Urothelium cell line (cell line): ENCODE measurements at regions not wholly inside any gene's neighbourhood (a gene's known extent, or its start where the extent isn't known, plus 50 kb on each side); places are given as distances from the start of the nearest gene placed in this dataset.

ENCODE experiments used
- DNase-seq: peaks from one replicate; pipeline ENCODE4 v3.0.0; 2011; ENCODE audit warnings: low spot score, mixed read lengths
- FAIRE-seq: peaks from 2 replicates; lab custom pipeline; 2011; peaks lifted over from hg19 to GRCh38; lab: Jason Lieb, UNC

DNA sequence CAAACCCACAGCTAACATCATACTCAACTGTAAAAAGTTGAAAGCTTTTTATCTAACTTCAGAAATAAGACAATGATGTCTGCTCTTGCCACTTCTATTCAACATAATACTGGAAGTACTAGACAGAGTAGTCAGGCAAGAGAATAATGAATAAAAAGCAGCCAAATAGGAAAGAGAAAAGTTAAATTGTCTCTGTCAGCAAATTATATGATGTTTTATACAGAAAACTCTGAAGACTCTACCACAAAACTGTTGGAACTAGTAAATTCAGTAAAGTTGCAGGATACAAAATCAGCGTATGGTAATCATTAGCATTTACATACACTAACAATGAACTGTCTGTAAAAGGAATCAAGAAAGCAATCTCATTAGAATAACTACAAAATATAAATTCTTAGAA is 752.9 kb upstream of the CT83 start:
- FAIRE-seq (no peak), DNase-seq (no peak)

DNA sequence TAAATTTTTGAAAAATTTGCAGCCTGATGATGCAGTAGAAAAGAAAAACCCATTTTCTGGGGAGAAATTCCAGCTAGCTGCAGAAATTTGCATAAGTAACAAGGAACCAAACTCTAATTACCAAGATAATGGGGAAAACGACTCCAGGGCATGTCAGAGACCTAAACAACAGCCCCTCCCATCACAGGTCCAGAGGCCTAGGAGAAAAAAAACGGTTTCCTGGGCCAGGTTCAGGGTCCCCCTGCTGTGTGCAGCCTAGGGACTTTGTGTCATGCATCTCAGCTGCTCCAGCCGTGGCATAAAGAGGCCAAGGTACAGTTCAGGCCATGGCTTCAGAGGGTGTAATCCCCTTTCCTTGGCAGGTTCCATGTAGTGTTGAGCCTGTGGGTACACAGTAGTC is 733.7 kb upstream of the CT83 start:
- DNase-seq (no peak), FAIRE-seq (no peak)

DNA sequence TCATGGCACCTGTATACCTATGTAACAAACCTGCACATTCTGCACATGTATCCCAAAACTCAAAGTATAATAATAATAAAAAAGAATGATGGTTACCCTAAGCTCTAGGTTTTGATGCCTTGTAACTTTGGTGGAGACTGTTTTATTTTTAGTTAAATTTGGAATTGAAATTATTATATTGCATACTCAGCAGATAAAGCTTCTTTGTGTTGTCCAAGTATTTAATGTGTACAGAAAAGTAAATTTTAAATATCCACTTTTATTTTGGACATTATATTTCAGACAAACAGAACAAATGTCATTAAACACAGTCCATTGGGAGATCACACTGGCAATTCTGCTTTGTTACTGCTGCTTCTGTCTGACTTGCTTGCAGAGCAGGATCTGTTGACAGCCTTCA is 684.5 kb upstream of the CT83 start:
- DNase-seq (no peak), FAIRE-seq (no peak)

DNA sequence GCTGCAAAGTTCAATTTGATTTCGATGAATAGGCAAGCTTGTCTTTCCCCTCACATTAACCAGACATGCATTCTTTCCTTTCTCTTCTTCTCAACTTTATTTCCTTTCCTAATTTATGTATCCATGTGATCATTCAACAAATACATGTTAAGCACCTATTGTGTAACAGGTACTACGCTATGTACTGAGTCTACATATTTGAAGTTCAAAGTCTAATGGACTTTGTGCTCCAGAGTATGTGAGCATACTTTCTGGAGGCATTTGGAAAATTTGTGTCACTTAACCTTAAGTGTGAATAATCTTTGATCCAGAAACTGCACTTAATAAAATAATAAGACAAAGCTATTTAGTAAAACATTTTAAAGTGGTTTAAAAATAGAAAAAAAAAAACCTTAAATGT is 675.3 kb upstream of the CT83 start:
- DNase-seq (no peak), FAIRE-seq (no peak)

DNA sequence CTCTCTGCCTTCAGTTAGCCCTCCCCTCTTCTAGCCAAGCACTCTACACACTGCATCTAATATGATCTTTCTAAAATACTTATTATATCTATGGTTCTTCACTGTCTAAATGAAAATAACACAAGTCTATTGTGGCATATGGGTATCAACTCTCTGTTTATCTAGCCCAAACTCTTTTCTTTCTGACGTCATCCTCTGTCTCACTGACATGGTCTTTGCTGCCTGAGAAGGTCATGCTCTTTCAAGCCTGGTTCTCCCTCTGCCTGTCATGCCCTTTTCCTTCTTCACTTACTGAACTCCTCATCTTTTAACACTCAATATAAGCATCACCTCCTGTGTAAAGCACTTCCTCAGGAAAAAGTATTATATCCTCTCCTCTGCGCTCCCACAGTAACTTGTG is 672.2 kb upstream of the CT83 start:
- FAIRE-seq (no peak), DNase-seq (no peak)

DNA sequence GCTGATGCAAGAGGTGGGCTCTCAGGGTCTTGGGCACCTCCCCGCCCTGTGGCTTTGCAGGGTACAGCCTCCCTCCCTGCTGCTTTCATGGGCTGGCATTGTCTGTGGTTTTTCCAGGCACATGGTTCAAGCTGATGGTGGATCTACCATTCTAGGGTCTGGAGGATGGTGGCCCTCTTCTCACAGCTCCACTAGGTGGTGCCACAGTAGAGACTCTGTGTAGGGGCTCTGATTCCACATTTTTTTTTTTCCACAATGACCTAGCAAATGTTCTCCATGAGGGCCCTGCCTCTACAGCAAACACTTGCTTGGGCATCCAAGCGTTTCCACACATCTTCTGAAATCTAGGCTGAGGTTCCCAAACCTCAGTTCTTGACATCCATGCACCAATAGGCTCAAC is 657.9 kb upstream of the CT83 start:
- no peak for DNase-seq
- no peak for FAIRE-seq

DNA sequence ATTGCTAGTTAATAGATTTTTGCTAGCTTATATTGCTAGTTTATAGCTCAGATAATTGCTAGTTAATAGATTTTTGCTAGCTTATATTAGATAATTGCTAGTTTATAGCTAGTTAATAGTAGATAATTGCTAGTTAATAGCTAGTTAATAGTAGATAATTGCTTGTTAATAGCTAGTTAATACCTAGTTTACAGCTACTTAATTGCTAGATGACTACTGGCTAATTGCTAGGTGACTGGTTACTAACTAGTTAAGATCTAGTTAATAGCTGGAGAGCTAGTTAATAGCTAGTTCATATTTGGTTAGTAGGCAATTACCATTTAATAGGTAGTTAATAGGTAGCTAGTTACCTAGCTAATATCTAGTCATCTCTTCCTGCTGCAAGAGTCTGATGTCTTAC is 633.8 kb upstream of the CT83 start:
- FAIRE-seq (no peak), DNase-seq (no peak)

DNA sequence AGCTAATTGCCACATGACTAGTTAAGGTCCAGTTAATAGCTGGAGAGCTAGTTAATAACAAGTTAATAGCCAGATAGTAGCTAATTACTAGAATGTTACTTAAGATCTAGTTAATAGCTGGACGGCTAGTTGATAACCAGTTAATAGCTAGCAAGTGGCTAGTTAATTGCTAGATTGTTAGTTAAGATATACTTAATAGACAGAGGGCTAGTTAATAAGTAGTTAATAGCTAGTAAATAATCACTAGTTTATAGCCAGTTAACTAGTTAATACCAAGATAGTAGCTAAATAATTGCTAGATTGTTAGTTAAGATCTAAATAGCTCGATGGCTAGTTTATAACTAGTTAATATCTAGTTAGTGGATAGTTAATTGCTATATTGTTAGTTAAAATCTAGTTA is 632.6 kb upstream of the CT83 start:
- no peak for FAIRE-seq

DNA sequence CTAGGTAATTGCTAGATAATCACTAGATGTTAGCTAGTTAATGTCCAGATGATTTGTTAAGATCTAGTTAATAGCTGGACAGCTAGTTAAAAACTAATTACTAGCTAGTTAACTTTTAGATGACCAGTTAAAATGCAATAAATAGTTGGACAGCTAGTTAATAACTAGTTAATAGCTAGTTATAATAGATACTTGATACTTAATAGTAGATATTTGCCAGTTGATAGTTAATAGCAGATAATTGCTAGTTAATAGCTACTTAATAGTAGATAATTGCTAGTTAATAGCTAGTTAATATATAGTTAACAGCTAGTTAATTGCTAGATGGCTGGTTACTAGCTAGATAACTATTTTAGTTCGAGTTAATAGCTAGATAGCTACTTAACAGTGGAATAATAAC is 631.4 kb upstream of the CT83 start:
- FAIRE-seq: no peak

More for the DNA sequence above, 632.6 kb upstream of the CT83 start:
- DNase-seq: no peak

DNA sequence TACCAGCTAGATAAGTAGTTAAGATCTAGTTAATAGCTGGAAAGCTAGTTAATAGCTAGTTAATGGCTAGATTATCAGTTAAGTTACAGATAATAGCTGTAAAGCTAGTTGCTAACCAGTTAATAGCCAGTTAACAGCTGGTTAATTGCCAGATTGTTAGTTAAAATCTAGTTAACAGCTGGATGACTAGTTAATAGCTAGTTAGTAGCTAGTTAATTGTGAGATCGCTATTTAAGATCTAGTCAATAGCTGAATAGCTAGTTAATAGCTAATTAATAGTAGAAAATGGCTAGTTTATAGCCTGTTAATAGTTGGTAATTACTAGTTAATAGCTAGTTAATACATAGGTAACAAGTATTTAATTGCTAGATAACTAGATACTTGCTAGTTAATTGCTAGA is 630.5 kb upstream of the CT83 start:
- DNase-seq (no peak), FAIRE-seq (no peak)

More for the DNA sequence above, 631.4 kb upstream of the CT83 start:
- no peak for DNase-seq

DNA sequence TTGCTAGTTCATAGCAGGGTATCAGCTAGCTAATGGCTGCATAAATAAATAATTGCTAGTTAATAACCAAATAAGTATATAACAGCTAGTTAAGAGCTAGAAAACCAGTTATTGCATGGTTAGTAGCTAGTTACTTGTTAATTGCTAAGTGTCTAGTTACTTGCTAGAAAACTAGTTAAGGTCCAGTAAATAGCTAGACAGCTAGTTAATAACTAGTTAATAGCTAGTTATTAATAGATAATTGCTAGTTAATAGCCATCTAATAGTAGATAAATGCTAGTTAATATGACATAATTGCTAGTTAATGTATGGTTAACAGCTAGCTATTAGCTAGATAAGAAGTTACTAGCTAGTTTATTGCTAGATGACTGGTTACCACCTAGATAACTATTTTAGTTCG is 629.9 kb upstream of the CT83 start:
- no peak for FAIRE-seq

DNA sequence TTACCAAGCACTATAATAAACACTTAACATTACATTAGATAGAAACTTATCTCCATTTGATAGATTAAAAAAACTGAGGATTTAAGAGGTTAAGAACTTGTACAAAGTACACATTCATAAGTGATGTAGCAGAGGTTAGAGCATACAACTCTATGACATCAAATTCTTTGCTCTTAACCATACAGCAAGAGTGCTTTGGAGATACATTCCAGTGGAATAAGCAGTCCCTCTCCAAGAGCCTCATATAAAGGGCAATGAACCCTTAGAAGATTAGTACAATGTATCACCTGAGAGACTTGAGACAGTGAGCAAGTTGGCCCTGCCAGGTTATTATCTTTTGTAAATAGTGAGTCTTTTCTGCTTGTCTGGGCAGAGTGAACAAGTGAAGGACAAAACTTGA is 600.4 kb upstream of the CT83 start:
- DNase-seq (no peak), FAIRE-seq (no peak)

More for the DNA sequence above, 629.9 kb upstream of the CT83 start:
- DNase-seq: no peak

DNA sequence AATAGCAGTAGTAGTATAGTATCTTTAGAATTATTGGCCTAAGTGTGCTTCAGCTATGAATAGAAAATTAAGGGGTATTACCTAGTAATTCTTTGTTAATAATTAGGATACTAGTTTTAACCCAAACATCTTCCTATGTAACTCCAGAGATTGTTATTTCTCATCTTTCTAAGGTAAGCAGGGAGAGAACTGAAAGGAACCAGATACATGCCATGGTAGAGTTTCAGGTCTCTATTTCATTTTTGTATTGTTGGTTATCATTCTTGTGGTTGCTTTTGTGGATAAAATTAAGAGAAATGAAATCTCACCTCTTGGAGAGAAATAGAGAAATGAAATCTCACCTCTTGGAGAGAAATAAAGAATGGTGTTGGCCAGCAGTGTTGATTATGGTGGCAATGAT is 597.1 kb upstream of the CT83 start:
- no peak for FAIRE-seq

DNA sequence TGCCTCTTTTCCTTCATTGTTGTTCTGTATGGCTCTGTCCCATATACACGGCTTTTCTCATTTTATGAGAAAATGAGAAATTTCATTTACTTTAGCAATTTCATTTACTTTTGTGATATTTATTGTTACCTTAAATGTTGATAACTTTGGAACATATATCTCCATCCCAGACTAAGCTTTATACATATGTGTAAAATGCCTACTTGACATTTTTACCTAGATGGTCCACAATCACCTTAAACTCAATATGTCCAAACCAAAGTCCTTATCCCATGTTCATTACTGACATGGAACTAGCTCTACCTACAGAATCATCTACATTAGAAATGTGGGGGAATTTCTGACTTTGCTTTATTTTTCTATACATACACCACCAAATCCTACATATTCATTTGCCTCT is 590.5 kb upstream of the CT83 start:
- FAIRE-seq: no peak

More for the DNA sequence above, 597.1 kb upstream of the CT83 start:
- DNase-seq: no peak

DNA sequence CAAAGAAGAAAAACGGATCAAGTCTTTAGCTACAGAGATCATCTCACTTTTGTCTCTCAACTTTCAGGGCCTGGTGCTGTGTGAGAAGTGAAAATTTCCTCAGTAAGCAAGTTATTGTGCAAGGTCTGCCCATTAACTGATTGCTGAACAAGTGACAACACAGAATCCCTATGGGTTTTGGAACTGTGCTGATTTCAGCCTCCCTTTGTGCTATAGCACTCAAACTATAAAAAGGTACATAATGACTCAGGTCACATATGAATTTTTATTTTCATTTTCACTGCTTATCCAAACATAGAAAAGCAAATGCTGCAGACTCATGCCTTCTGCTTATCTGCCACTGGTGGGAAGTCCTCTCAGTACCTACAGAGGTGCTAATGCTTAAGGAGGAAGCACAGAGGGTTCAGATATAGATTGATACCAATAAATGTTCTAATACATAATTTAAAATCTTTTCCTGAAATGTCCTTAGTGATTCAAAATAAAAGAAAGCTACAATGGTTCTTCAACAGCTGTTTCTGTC is 576.2 kb upstream of the CT83 start:
- FAIRE-seq (no peak), DNase-seq (no peak)

More for the DNA sequence above, 590.5 kb upstream of the CT83 start:
- DNase-seq: no peak

DNA sequence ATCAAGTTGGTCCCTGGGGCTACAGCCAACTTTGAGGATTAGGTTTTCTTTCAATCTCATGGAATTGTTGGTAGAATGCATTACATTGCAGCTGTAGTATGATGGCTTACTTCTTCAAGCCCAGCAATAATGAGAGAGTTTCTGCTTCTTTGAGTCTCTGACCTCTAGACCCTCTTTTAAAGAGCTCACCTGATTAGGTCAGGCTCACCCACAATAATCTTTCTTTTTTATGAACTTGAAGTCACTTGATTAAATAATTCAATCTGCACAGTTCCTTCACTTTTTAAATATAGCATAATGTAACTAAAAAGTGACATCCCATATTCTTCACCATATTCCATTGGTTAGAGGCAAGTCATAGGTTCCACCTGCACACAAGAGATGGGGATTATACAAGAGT is 547.5 kb upstream of the CT83 start:
- no peak for FAIRE-seq
- no peak for DNase-seq

DNA sequence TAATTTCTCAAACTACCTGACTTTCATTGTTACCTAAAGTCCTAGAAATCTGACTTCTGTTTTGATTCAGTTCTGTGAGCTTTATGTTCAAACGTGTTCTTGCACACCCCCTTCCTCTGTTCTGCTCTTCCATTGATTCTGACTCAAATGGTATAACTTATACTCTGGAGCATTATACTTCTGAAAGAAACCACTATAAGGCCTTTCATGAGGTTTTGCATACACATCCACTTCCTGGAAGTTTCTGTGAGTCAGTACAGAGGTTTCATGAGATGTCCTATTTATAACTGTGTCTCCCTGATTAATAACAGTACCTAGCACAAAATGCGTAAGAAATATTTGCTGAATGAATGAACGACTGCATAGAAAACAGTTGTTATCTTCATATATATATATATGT is 540.2 kb upstream of the CT83 start:
- DNase-seq: no peak
- no peak for FAIRE-seq

DNA sequence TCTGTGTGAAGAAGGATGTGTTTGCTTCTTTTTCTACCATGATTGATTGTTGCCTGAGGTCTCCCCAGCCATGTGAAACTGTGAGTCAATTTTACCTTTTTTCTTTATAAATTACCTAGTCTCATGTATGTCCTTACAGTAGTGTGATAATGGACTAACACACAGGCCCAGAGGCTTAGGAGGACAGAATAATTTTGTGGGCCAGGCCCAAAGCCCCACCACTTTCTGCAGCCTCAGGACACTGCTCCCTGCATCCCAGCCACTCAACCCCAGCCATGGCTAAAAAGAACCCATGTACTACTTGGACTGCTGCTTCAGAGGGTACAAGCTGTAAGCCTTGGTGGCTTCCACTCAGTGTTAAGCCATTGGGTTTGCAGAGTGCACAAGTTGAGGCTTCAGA is 512.7 kb upstream of the CT83 start:
- FAIRE-seq: no peak

DNA sequence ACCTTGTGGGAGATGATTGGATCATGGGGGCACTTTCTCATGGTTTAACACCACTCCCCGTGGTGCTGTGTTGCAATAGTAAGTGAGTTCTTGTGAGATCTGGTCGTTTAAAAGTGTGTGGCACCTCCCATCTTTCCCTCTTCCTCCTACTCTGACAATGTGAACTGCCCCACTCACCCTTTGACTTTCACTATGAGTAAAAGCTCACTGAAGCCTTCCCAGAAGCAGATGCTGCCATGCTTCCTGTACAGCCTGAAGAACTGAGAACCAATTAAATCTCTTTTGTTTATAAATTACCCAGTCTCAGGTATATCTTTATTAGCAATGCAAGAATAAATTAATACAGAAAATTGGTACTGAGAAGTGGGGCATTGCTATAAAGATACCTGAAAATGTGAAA is 509.6 kb upstream of the CT83 start:
- FAIRE-seq: no peak
- no peak for DNase-seq

More for the DNA sequence above, 512.7 kb upstream of the CT83 start:
- no peak for DNase-seq

DNA sequence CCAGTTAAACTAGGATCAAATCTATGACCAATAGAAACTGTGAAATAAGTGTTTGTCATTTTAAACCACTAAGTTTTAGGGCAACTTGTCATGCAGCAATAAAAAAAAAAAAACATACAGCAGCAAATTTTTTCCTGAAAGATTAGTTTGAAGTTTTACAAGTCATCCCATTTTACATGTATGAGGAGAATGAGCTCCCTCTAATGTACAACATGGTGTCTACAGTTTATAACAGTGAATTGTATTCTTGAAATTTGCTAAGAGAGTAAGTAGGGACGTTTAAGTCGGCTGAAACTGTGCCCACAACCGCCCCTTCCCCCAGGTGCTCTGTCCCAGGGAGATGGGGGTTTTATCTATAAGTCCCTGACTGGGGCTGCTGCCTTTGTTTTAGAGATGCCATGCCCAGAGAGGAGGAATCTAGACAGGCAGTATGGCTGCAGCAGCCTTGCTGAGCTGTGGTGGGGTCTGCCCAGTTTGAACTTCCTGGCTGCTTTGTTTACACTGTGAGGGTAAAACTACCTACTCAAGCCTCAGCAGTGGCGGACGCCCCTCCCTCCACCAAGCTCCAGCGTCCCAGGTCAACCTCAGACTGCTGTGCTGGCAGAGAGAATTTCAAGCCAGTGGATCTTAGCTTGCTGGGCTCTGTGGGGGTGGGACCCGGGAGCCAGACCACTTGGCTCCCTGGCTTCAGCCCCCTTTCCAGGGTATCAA is 499.3 kb upstream of the CT83 start:
- FAIRE-seq: no peak
- DNase-seq: no peak

DNA sequence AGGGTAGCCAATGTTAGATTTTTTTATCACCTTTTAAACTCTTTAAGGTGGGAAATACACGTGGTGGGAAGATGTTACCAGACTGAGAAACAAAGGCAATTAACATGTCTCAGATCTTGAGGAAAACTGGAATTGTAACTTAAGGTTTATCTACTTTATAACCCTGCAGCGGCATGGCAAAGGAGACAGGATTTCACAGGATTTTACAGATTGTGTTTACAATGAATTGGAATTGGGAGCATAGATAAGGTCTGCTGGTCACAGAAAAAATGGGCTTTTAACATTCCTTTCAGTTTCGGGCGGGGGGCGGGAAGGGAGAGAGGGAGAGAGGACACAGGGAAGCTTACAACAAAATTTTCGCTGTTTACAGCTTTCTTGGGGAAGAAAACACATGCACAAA is 467.5 kb upstream of the CT83 start:
- DNase-seq: no peak

DNA sequence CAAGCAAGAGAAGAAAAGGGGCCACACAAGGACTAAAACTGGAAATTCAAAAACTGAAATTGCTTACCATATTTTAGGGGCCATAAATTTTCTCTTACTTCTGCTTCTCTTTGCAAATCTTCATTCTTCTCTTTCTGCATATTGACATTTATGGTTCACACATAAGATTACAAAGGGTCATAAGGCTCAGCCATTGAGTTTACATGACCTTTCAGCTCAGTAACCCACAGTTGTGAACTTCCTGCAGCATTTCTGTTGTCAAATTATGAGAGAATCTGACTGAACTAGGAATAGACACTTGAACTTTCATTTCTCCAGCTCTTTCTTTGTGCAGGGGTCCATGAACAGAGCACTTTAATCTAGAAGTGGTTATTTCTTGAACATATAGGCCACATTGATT is 434.8 kb upstream of the CT83 start:
- DNase-seq (no peak), FAIRE-seq (no peak)

More for the DNA sequence above, 467.5 kb upstream of the CT83 start:
- FAIRE-seq: no peak

DNA sequence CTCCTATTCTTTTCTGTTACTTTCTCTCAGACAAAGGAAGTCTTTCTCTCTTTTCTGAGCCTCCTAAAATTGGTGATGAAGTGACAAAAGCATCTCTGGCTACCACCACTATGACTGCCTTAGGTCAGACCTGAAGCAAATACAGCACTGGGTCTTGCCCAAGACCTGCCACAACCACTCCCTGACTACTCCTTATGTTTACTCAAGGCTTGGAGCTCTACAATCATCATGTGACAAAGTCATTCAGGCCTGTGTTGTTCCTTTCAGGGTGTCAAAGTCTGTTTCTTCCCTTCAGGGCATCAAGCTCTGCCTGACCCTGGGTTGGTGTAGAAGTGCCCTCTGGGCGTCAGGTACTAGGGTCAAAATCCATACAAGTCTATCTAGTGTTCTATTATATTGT is 419.2 kb upstream of the CT83 start:
- DNase-seq (no peak), FAIRE-seq (no peak)
